Progenitor cell of endocrine pancreas (in vitro differentiated cells): ENCODE measurements at regions not wholly inside any gene's neighbourhood (a gene's known extent, or its start where the extent isn't known, plus 50 kb on each side); places are given as distances from the start of the nearest gene placed in this dataset.

ENCODE experiments used
- DNase-seq: peaks from one replicate; pipeline ENCODE4 v3.0.0; 2021; ENCODE audit warnings: low spot score; ENCODE audit not compliant: unreplicated experiment
- H3K27ac Mint-ChIP-seq: 2 replicates; pipeline ENCODE4 v1.8.0; 2021; ENCODE audit warnings: mild to moderate bottlenecking, moderate library complexity, mixed read lengths
- H3K27me3 Mint-ChIP-seq: 2 replicates; pipeline ENCODE4 v1.8.0; 2021; ENCODE audit warnings: mixed read lengths
- H3K36me3 Mint-ChIP-seq: 2 replicates; pipeline ENCODE4 v1.8.0; 2022; ENCODE audit warnings: mixed read lengths; ENCODE audit not compliant: insufficient read depth
- H3K4me1 Mint-ChIP-seq: 2 replicates; pipeline ENCODE4 v1.8.0; 2021; ENCODE audit warnings: low read depth, mixed read lengths
- H3K4me3 Mint-ChIP-seq: 2 replicates; pipeline ENCODE4 v1.8.0; 2021; ENCODE audit warnings: low read depth, mild to moderate bottlenecking, moderate library complexity, mixed read lengths
- H3K9me3 Mint-ChIP-seq: 2 replicates; pipeline ENCODE4 v1.8.0; 2021; ENCODE audit warnings: low read depth, mixed read lengths
- TF ChIP-seq, protein P1 (sequence below): fragments of 200-600 bp; sonication (generic); IDR thresholded peaks from one replicate; pipeline ENCODE4 v1.5.0; 2021; ENCODE audit warnings: antibody characterized with exemption, mild to moderate bottlenecking; ENCODE audit not compliant: unreplicated experiment

- Mint-ChIP-seq H3K4me1 (no peaks in the 10 kb centered on the region), H3K9me3 (no peaks in the 10 kb centered on the region), H3K36me3 (no peaks in the 10 kb centered on the region), H3K27me3 (peaks cover 65% of the 10 kb centered on the region), H3K27ac (no peak overlapping the region), H3K4me3 (no peak overlapping the region)
- DNase-seq, result no peak
- TF ChIP-seq, protein P1, sequence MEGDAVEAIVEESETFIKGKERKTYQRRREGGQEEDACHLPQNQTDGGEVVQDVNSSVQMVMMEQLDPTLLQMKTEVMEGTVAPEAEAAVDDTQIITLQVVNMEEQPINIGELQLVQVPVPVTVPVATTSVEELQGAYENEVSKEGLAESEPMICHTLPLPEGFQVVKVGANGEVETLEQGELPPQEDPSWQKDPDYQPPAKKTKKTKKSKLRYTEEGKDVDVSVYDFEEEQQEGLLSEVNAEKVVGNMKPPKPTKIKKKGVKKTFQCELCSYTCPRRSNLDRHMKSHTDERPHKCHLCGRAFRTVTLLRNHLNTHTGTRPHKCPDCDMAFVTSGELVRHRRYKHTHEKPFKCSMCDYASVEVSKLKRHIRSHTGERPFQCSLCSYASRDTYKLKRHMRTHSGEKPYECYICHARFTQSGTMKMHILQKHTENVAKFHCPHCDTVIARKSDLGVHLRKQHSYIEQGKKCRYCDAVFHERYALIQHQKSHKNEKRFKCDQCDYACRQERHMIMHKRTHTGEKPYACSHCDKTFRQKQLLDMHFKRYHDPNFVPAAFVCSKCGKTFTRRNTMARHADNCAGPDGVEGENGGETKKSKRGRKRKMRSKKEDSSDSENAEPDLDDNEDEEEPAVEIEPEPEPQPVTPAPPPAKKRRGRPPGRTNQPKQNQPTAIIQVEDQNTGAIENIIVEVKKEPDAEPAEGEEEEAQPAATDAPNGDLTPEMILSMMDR, result no peak
Observed at GRCh38 chr1:91172541-91172940, 150.7 kb upstream of the ZNF644 start.

DNA sequence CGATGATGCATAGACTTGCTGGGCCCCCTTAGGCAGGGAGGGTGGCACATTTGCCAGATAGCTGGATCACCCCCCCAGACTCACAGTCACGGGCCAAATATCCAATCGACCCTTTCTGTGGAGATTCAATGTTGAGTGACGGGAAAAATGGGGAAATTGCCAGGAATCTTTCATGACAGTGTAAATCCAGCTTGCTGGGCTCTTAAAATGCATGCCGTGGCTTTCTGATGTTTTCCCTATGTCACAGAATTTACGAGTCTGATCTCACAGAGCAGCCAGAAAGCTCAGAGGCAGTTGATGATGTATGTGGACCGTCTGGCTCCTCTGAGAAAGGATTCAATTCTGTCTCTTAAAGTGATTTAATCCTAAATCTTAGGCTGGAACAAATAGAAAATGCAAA lies 150.1 kb upstream of the ZNF644 start:
- Mint-ChIP-seq H3K4me1 (no peaks in the 10 kb centered on the region), H3K9me3 (no peaks in the 10 kb centered on the region), H3K36me3 (no peaks in the 10 kb centered on the region), H3K27me3 (peaks cover 68% of the 10 kb centered on the region), H3K27ac (no peak overlapping the region), H3K4me3 (no peak overlapping the region)
- no peak for DNase-seq
- TF ChIP-seq, protein P1, result no peak

DNA sequence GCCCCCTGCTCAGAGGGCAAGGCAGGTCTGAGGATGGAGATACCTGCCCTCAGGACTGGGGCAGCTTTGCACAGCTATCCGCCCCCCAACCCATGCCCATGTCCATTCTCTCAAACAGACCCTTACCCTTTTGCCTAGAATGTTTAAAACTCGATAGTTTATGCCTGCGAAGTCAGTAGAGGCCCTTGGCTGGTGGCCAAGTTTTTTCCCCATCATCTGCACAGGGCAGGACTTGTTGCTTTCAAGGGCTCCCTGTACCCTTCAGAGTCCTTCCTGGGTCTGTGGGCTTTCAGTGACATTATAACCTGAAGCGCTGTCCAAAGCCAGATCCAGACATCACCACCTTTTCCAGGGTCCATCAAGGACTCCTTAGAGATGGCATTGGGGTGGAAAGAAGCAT lies 148.7 kb upstream of the ZNF644 start:
- peaks cover 67% of the 10 kb centered on the region for H3K27me3 Mint-ChIP-seq
- no peak overlapping the region for H3K4me3 Mint-ChIP-seq
- H3K36me3 Mint-ChIP-seq, result no peaks in the 10 kb centered on the region
- no peak overlapping the region for H3K27ac Mint-ChIP-seq
- TF ChIP-seq, protein P1, result no peak
- DNase-seq, result no peak
- no peaks in the 10 kb centered on the region for H3K4me1 Mint-ChIP-seq
- H3K9me3 Mint-ChIP-seq, result no peaks in the 10 kb centered on the region

DNA sequence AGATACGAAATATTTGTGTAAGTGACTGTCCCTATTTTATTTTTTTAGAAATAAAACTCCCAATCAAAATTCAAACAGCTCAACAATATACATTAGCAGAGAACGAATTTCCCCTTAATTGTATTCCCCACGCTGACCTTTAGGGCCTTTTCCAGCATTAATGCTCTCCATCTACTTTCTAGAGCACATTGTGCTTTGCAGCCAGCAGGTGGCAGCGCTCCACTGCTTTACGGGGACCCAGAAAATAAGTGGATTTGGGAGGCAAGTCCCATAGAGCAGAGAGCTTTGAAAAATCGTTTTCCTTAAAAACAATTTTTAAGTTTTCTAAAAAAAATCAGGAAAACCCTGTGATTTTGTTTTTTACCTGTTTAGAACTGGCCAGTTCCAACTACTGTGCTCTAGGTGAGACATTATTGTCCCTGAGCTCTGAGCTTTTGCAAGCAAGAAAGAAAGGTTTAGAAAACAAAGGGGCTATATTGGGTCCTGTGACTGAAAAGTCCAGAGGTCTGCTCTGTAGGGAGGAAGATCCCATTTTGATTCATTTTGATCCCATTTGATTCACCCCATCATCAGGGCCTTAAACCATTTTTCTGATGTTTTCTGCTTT lies 144.4 kb upstream of the ZNF644 start:
- Mint-ChIP-seq H3K4me1 (no peaks in the 10 kb centered on the region), H3K4me3 (no peak overlapping the region), H3K9me3 (no peaks in the 10 kb centered on the region), H3K27me3 (peaks cover 51% of the 10 kb centered on the region), H3K36me3 (no peaks in the 10 kb centered on the region), H3K27ac (no peak overlapping the region)
- TF ChIP-seq, protein P1, result peak; percentile 96
- peak; percentile 25 for DNase-seq

DNA sequence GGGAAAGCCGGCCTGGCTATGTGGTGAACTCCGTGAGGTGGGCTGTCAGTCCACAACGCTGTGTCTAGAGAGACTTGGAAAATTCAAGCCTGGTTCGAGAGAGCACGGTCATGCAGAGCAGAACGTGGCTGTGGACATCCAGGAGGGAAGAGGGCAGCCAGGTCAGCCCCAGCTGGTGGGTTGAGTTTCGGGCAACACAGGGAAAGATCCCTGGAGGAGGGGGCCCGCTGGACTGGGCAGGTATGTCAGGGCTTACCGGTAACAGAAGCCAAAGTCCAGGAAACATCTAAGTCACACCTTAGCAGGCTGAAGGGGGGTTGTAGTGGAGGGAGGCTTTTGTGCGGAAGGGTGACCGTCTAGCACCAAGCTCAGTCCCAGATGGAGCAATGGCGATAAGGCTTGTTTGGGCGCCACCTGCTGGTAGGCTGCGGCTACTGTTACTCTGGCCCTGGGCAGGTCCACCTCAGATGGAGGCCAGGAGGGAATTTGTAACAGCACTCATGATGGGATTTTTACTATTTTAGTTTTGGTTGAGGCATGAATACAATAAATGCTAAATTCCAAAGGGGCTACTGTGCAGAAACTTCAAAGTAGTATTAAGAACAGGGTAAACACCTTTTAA lies 143.3 kb upstream of the ZNF644 start:
- peak; percentile 73 for DNase-seq
- Mint-ChIP-seq H3K27ac (no peak overlapping the region), H3K27me3 (peaks cover 52% of the 10 kb centered on the region), H3K9me3 (no peaks in the 10 kb centered on the region), H3K4me1 (no peaks in the 10 kb centered on the region), H3K4me3 (no peak overlapping the region), H3K36me3 (no peaks in the 10 kb centered on the region)
- TF ChIP-seq, protein P1, result peak; percentile 95
